ENCODE measurements at regions not wholly inside any gene's neighbourhood (a gene's known extent, or its start where the extent isn't known, plus 50 kb on each side); places are given as distances from the start of the nearest gene placed in this dataset.

DNA sequence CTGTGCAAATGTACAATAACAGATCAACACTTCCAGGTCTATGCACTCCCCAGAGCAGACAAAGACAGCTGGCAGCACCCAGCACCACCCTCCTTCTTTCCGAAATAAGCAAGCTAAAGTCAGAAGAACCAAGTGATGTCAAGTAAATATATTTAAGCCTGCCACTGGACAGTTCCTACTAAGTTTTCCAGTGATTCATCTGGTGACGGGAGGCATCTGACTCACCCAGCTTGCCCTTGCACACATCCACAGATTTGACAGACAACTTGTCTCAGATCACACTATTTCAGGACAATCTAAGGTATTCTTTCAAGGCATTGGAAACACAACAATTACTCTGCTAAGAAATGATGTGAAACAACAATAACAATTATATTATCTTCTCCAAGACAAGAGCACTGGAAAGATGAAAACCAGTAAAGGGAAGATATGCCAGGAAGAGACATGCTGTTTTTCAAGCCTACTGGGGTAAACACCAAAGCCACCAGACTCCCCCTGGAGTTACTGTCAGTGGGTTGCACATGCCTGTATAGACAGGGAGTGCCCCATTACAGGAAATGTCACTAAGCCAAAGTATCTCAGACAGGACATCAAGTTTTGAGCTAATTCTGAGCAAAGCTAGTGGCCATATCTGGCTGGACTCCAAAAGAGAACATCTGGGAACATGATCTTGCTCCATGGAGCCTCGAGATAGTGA is 287.9 kb upstream of the KLHL29 start:
- TF ChIP-seq, protein P1, sequence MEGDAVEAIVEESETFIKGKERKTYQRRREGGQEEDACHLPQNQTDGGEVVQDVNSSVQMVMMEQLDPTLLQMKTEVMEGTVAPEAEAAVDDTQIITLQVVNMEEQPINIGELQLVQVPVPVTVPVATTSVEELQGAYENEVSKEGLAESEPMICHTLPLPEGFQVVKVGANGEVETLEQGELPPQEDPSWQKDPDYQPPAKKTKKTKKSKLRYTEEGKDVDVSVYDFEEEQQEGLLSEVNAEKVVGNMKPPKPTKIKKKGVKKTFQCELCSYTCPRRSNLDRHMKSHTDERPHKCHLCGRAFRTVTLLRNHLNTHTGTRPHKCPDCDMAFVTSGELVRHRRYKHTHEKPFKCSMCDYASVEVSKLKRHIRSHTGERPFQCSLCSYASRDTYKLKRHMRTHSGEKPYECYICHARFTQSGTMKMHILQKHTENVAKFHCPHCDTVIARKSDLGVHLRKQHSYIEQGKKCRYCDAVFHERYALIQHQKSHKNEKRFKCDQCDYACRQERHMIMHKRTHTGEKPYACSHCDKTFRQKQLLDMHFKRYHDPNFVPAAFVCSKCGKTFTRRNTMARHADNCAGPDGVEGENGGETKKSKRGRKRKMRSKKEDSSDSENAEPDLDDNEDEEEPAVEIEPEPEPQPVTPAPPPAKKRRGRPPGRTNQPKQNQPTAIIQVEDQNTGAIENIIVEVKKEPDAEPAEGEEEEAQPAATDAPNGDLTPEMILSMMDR (IDR thresholded peaks at IDR 0.05; ENCODE audit: low read depth, low read length, missing control alignments): no peak
- no peak for DNase-seq (ENCODE audit: extremely low read depth, low read depth)
- H3K4me3 ChIP-seq (replicated peaks; ENCODE audit: low read depth, low read length): no peak overlapping the region

DNA sequence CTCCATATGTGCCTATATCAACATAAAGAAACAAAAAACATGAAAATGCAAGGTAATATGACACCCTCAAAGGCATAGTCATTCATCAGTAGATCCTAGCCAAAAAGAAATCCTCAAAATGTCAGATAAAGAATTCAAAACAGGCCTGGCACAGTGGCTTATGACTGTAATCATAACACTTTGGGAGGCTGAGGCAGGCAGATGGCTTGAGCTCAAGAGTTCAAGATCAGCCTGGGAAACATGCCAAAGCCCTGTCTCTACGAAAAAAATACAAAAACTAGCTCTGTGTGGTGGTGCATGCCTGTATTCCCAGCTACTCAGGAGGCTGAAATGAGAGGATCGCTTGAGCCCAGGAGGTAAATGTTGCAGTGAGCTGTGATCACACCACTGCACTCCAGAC is 284.6 kb upstream of the KLHL29 start:
- DNase-seq (ENCODE audit: extremely low read depth, low read depth): no peak
- H3K4me3 ChIP-seq (replicated peaks; ENCODE audit: low read depth, low read length): no peak overlapping the region
- TF ChIP-seq, protein P1 (IDR thresholded peaks at IDR 0.05; ENCODE audit: low read depth, low read length, missing control alignments): no peak

DNA sequence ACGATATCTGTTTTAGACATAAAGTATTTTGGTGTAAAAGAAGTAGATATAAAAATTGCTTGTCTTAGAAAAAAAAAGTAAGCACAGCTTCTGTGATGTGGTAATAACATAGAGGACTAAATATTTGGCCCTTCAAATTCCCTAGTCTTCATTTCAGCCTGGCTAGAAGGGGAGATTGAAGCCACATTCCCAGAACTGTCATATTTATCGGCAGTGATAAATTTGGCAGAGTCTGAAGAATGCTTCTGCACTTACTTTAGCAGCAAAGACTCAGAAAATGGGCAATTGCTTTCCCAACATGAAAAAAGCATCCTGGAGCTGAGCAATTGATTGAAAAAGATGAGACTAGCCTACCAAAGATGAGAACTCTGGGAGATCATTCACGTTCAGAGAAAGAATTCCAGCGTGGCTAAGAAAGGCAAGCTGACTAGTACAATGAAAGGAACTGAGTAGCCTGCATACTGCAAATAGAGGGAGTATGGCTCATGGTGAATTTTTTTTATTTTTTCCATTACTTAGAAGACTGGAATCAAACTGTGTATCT is 278.7 kb upstream of the KLHL29 start:
- H3K4me3 ChIP-seq (replicated peaks; ENCODE audit: low read depth, low read length): no peak overlapping the region
- DNase-seq (ENCODE audit: extremely low read depth, low read depth): no peak
- TF ChIP-seq, protein P1 (IDR thresholded peaks at IDR 0.05; ENCODE audit: low read depth, low read length, missing control alignments): no peak

DNA sequence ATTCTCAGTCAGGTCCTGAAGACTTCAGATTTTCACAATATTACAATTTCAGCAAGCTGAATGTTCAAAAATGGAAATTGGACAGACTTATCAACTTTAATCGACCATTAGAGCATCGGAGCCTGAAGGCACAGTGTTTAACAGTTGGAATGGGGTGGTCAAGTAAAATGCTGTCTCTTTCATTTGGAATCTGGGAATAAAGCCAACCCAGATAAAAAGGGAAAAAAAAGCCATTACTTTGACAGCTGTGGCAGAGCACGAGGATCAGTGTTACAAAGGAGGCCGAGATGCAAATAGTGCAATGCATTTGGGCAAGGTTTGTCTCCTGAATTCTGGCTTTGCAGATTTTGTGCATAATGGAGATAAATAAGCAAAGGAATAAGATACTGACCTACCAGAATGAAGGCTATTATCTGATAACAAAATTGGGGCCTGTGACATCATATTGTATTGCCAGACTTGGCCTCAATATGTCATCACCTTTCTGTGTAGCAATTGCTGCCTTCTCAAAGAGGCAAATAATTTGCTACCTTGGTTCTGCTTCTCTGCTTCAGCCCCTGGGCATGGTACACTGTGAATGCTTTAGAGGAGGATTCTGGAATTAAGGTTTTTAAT is 277.5 kb upstream of the KLHL29 start:
- no peak for DNase-seq (ENCODE audit: extremely low read depth, low read depth)
- H3K4me3 ChIP-seq (replicated peaks; ENCODE audit: low read depth, low read length): no peak overlapping the region
- TF ChIP-seq, protein P1 (IDR thresholded peaks at IDR 0.05; ENCODE audit: low read depth, low read length, missing control alignments): no peak

DNA sequence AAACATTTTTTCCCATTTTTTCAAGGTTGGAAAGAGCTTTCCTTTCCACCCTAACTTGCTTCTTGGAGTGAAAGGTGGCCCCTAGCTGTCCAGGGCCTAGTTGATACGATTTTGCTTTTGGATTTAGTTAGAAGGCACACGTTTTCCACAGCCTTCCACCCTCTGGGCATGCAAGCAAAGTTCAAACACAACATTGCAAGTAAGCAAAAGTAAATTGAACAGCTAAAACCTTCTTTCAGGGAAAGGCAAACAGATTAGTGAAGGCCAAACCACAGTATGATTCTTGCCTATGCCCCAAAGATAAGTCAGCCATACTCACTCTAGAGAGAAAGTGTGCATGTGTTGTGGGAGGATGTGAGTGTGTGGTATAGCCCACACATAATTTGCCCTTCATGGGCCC is 273.7 kb upstream of the KLHL29 start:
- TF ChIP-seq, protein P1 (IDR thresholded peaks at IDR 0.05; ENCODE audit: low read depth, low read length, missing control alignments): no peak
- DNase-seq (ENCODE audit: extremely low read depth, low read depth): no peak
- H3K4me3 ChIP-seq (replicated peaks; ENCODE audit: low read depth, low read length): no peak overlapping the region

DNA sequence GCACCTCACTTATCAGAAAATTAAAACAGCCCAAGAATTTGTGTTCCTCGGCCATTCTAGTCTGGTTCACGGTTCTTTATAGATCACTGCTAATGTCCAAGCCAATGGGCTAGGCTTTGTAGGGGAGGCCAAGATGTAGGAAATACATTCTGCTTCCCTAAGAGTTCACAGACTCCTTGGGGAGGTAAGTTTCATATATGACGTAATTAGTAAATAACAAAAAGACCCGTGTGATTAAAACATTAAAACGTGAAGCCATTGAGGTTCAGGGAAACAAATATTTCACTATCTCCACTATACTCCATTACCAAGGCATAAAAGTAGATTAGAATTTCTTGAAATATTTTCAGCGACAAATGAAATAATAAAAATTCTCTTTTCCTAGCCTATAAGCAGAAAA is 272.5 kb upstream of the KLHL29 start:
- DNase-seq (ENCODE audit: extremely low read depth, low read depth): no peak
- TF ChIP-seq, protein P1 (IDR thresholded peaks at IDR 0.05; ENCODE audit: low read depth, low read length, missing control alignments): no peak
- no peak overlapping the region for H3K4me3 ChIP-seq (replicated peaks; ENCODE audit: low read depth, low read length)

Data from HFF-Myc (cell line).